ENCODE measurements at regions not wholly inside any gene's neighbourhood (a gene's known extent, or its start where the extent isn't known, plus 50 kb on each side); places are given as distances from the start of the nearest gene placed in this dataset.

DNA sequence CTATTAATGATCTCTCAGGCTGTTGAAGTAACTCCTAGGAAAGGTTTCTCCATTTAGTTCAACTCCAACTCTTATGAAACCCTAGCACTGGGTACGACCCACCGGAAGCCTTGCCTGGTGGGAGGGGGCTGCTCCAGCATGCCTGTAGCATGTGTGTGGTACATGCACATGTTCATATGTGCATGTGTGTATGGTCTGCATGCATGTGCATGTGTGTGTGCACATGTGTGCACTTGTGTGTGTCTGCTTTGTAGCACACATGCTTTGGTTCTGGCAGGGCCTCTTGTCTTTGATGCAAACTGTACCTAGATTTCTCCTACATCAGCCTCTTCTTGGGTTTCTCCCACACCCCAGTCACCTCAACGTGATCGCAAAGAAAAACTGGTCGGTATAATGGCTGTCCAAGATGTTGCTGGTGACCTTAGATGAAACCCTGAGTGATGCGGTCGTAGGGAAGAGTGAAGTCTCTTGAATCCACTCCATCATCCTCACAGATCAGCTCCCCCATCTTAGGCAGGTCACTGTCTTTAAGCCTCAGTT lies 193.5 kb downstream of the MYLK4 start:
- Histone ChIP-seq H3K36me3 (ENCODE audit: insufficient read depth in 1 of 2, low read depth in 1 of 2) (no peaks in the 10 kb centered on the region), H3K4me1 (no peaks in the 10 kb centered on the region), H3K27ac (no peak overlapping the region), H3K9me3 (no peaks in the 10 kb centered on the region), H3K4me3 (no peak overlapping the region), H3K27me3 (ENCODE audit: insufficient read depth in 3 of 3, low read length in 2 of 3) (peaks cover 0 to 2% (median 0%) of the 10 kb centered on the region in 3 donors)
- ATAC-seq (no peak), DNase-seq (no peak)
- 90 to 91% (median 90%) methylated on average over 7 of the region's 7 CpGs for WGBS, 3 donors
- TF ChIP-seq, protein P1, sequence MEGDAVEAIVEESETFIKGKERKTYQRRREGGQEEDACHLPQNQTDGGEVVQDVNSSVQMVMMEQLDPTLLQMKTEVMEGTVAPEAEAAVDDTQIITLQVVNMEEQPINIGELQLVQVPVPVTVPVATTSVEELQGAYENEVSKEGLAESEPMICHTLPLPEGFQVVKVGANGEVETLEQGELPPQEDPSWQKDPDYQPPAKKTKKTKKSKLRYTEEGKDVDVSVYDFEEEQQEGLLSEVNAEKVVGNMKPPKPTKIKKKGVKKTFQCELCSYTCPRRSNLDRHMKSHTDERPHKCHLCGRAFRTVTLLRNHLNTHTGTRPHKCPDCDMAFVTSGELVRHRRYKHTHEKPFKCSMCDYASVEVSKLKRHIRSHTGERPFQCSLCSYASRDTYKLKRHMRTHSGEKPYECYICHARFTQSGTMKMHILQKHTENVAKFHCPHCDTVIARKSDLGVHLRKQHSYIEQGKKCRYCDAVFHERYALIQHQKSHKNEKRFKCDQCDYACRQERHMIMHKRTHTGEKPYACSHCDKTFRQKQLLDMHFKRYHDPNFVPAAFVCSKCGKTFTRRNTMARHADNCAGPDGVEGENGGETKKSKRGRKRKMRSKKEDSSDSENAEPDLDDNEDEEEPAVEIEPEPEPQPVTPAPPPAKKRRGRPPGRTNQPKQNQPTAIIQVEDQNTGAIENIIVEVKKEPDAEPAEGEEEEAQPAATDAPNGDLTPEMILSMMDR (IDR thresholded peaks at IDR 0.05), result no peak
- intact Hi-C loops (cut with DNase I), result no loop called here

DNA sequence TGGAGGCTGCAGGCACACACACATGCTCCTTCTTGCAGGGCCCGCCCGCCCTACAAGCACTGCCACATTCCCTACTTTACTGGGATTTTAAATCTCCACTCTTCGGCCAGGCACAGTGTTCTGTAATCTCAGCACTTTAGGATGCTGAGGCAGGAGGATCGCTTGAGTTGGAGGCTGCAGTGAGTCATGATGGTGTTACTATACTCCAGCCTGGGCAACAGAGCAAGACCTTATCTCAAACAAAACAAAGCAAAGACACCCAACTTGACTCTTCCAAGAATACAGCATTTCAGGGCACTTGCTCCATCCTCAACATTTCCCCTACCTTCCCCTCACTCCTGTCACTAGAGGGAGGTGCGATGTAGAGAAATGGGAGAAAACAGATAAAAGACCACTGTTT lies 194.0 kb downstream of the MYLK4 start:
- Histone ChIP-seq H3K27ac (no peak overlapping the region), H3K4me1 (no peaks in the 10 kb centered on the region), H3K9me3 (no peaks in the 10 kb centered on the region), H3K36me3 (ENCODE audit: insufficient read depth in 1 of 2, low read depth in 1 of 2) (no peaks in the 10 kb centered on the region), H3K4me3 (no peak overlapping the region), H3K27me3 (ENCODE audit: insufficient read depth in 3 of 3, low read length in 2 of 3) (peaks cover 0 to 2% (median 0%) of the 10 kb centered on the region in 3 donors)
- intact Hi-C loops (cut with DNase I), result no loop called here
- ATAC-seq (no peak), DNase-seq (no peak)
- 92 to 94% (median 93%) methylated on average over 5 of the region's 5 CpGs for WGBS, 3 donors
- TF ChIP-seq, protein P1 (IDR thresholded peaks at IDR 0.05), result no peak

DNA sequence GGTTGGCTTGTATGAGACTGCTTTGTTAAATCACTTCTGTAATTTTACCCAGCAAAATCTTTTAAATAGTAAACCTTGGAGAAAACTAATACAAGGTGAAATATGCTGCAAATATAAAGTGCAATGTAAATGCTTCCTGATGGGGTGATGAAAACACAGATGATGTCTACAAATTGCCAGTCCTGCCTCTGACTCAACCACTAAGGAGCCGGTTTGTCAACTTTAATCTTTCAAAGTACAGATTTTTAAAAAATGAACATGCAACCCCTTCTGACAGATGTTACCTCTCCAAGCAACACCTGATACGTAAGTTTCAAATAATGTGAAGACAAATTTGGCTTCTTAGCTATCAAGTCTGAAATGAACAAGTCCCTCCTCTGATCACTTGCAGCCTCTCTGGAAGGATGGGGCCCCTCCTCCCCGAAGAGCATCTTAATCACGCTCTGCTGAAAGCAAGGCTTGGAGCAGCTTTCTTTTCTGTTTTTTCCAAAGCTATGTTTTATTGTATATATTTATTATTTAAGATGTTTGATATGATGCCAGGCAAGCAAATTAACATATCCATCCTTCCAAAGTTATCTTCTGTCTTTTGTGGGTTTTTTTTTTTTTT lies 196.0 kb downstream of the MYLK4 start:
- Histone ChIP-seq H3K9me3 (no peaks in the 10 kb centered on the region), H3K27ac (no peak overlapping the region), H3K36me3 (ENCODE audit: insufficient read depth in 1 of 2, low read depth in 1 of 2) (no peaks in the 10 kb centered on the region), H3K4me1 (no peaks in the 10 kb centered on the region), H3K27me3 (ENCODE audit: insufficient read depth in 3 of 3, low read length in 2 of 3) (peaks cover 0 to 2% (median 0%) of the 10 kb centered on the region in 3 donors), H3K4me3 (no peak overlapping the region)
- ATAC-seq (no peak), DNase-seq (no peak)
- 52 to 72% (median 69%) methylated on average over 4 of the region's 4 CpGs for WGBS, 3 donors
- TF ChIP-seq, protein P1 (IDR thresholded peaks at IDR 0.05), result no peak
- intact Hi-C loops (cut with DNase I), result no loop called here

DNA sequence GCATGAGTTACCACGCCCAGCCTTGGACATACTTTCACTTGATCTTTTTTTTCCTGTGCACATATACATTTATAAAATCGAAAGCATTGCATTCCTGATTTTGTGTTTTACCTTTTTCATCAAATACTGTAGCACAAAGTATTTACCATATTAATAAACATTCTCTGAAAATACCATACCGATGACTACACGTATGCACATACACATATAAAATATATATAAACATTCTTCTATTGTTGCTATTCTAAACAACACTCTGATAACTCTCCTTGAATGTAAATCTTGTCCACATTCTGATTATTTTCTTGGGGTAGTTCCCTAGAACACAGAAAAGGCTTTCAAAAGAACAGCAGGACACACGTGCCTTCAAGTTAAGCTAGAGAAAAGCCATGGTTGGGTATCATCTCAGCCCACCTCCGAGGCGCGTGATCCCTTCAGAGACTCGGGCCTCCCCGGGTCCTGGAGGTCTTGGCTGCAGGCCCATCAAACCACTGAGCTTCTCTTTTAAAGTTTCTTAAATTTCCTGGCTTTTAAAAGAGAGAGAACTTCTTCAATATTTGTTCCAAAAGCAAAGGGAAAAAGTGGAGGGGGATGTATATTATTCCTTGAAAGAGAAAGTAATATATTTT lies 198.1 kb downstream of the MYLK4 start:
- intact Hi-C loops (cut with DNase I), result no loop called here
- no peak for DNase-seq
- Histone ChIP-seq H3K9me3 (no peaks in the 10 kb centered on the region), H3K36me3 (ENCODE audit: insufficient read depth in 1 of 2, low read depth in 1 of 2) (no peaks in the 10 kb centered on the region), H3K4me3 (no peak overlapping the region), H3K4me1 (no peaks in the 10 kb centered on the region), H3K27me3 (ENCODE audit: insufficient read depth in 3 of 3, low read length in 2 of 3) (no peaks in the 10 kb centered on the region), H3K27ac (no peak overlapping the region)
- no peak for ATAC-seq
- WGBS, 3 donors, result 57 to 70% (median 65%) methylated on average over 10 of the region's 10 CpGs
- TF ChIP-seq, protein P1 (IDR thresholded peaks at IDR 0.05), result no peak

All from psoas muscle (tissue), 7 donors.